NCI-H2171 (cell line): ENCODE measurements at regions not wholly inside any gene's neighbourhood (a gene's known extent, or its start where the extent isn't known, plus 50 kb on each side); places are given as distances from the start of the nearest gene placed in this dataset.

Source experiments
- DNase-seq: peaks from one replicate; lab custom pipeline; 2025; lab: John Stamatoyannopoulos, UW

GRCh38 chr6:167515873-167516507, 191.1 kb downstream of the TTLL2 start:
- no peak for DNase-seq

- no peak for DNase-seq
Measured at GRCh38 chr6:167517254-167517916, 192.5 kb downstream of the TTLL2 start.

GRCh38 chr6:167523426-167523825, 198.5 kb downstream of the TTLL2 start:
- no peak for DNase-seq

GRCh38 chr6:167524261-167525111, 199.6 kb downstream of the TTLL2 start:
- no peak for DNase-seq

GRCh38 chr6:167525774-167526173, 200.9 kb downstream of the TTLL2 start:
- no peak for DNase-seq

- DNase-seq, result no peak
Measured at GRCh38 chr6:167526465-167527368, 201.8 kb downstream of the TTLL2 start.

GRCh38 chr6:167528239-167528638, 203.4 kb downstream of the TTLL2 start:
- no peak for DNase-seq

- no peak for DNase-seq
Measured at GRCh38 chr6:167528976-167529375, 204.1 kb downstream of the TTLL2 start.

GRCh38 chr6:167529444-167530335, 204.8 kb downstream of the TTLL2 start:
- no peak for DNase-seq

- no peak for DNase-seq
Measured at GRCh38 chr6:167530951-167531350, 206.1 kb downstream of the TTLL2 start.

GRCh38 chr6:167532410-167533288, 207.8 kb downstream of the TTLL2 start:
- peak; percentile 95 for DNase-seq

- DNase-seq, result no peak
Measured at GRCh38 chr6:167533851-167534250, 209.0 kb downstream of the TTLL2 start.

- DNase-seq, result no peak
Measured at GRCh38 chr6:167537816-167538215, 212.9 kb downstream of the TTLL2 start.

- DNase-seq, result no peak
Measured at GRCh38 chr6:167538746-167539145, 213.9 kb downstream of the TTLL2 start.

- no peak for DNase-seq
Measured at GRCh38 chr6:167540796-167541195, 215.9 kb downstream of the TTLL2 start.

- no peak for DNase-seq
Measured at GRCh38 chr6:167541544-167541943, 216.7 kb downstream of the TTLL2 start.

- DNase-seq, result peak; percentile 29
Measured at GRCh38 chr6:167543602-167544497, 219.0 kb downstream of the TTLL2 start.

GRCh38 chr6:167546611-167547327, 221.9 kb downstream of the TTLL2 start:
- DNase-seq, result no peak
